Osteoblast (primary cell): ENCODE measurements at regions not wholly inside any gene's neighbourhood (a gene's known extent, or its start where the extent isn't known, plus 50 kb on each side); places are given as distances from the start of the nearest gene placed in this dataset.
"Not testable (repeated sequence)": the region's sequence is repeated elsewhere in the genome, so short reads cannot be mapped to it uniquely, and the experiment has no call there.

Experiments
- DNase-seq: peaks from one replicate; pipeline ENCODE4 v3.0.0; 2011; ENCODE audit warnings: low spot score, mixed read lengths; ENCODE audit not compliant: insufficient read length; ENCODE audit errors: missing footprints
- H2AFZ ChIP-seq: 2 replicates; pipeline ENCODE4 v1.6.0; 2011; ENCODE audit warnings: mild to moderate bottlenecking, low read length
- H3K27ac ChIP-seq: 2 replicates; pipeline ENCODE4 v1.5.1; 2011; ENCODE audit warnings: mild to moderate bottlenecking, low read depth, low read length, moderate library complexity
- H3K27me3 ChIP-seq: 2 replicates; pipeline ENCODE4 v1.6.0; 2012; ENCODE audit warnings: mild to moderate bottlenecking, control low read depth, inconsistent platforms, low read length, moderate library complexity; ENCODE audit not compliant: insufficient read depth
- H3K36me3 ChIP-seq: 2 replicates; pipeline ENCODE4 v1.5.1; 2011; ENCODE audit warnings: mild to moderate bottlenecking, low read length, control low read depth, moderate library complexity; ENCODE audit not compliant: insufficient read depth
- H3K4me1 ChIP-seq: 2 replicates; pipeline ENCODE4 v1.5.1; 2011; ENCODE audit warnings: mild to moderate bottlenecking, low read length, control low read depth, moderate library complexity; ENCODE audit not compliant: insufficient read depth
- H3K4me2 ChIP-seq: 2 replicates; pipeline ENCODE4 v1.6.0; 2011; ENCODE audit warnings: mild to moderate bottlenecking, low read length; ENCODE audit not compliant: insufficient read depth
- H3K4me3 ChIP-seq: fragments of 200-600 bp; sonication (generic); 3 replicates; pipeline ENCODE4 v1.5.1; 2012; ENCODE audit warnings: mild to moderate bottlenecking, low read length, inconsistent platforms; ENCODE audit not compliant: insufficient read depth
- H3K79me2 ChIP-seq: 2 replicates; pipeline ENCODE4 v1.6.0; 2012; ENCODE audit warnings: mild to moderate bottlenecking, low read length, control low read depth, inconsistent platforms; ENCODE audit not compliant: insufficient read depth
- H3K9me3 ChIP-seq: 2 replicates; pipeline ENCODE4 v1.5.1; 2011; ENCODE audit warnings: low read depth, low read length, control low read depth
- H4K20me1 ChIP-seq: 2 replicates; pipeline ENCODE4 v1.6.0; 2012; ENCODE audit warnings: mild to moderate bottlenecking, low read length, control low read depth; ENCODE audit not compliant: insufficient read depth
- CTCF ChIP-seq: IDR thresholded peaks from 2 replicates; pipeline ENCODE4 v1.5.1; 2011; ENCODE audit warnings: mild to moderate bottlenecking, low read depth, low read length, moderate library complexity; ENCODE audit errors: extremely low read depth

GRCh38 chr22:47865626-47866025 is 1103.2 kb downstream of the TBC1D22A start:
- H3K27me3 ChIP-seq: no peaks in the 10 kb centered on the region
- H3K27ac ChIP-seq: no peak overlapping the region
- no peaks in the 10 kb centered on the region for H3K79me2 ChIP-seq
- no peak overlapping the region for H3K4me3 ChIP-seq
- H3K36me3 ChIP-seq: no peaks in the 10 kb centered on the region
- H3K4me1 ChIP-seq: no peaks in the 10 kb centered on the region
- H3K9me3 ChIP-seq: no peaks in the 10 kb centered on the region
- no peak for DNase-seq
- no peak for TF ChIP-seq CTCF
- no peak overlapping the region for H2AFZ ChIP-seq
- no peak overlapping the region for H3K4me2 ChIP-seq
- H4K20me1 ChIP-seq: no peaks in the 10 kb centered on the region

- Histone ChIP-seq H3K4me3 (no peak overlapping the region), H3K79me2 (no peaks in the 10 kb centered on the region), H3K27ac (no peak overlapping the region), H3K4me2 (no peak overlapping the region), H3K4me1 (no peaks in the 10 kb centered on the region), H3K36me3 (no peaks in the 10 kb centered on the region), H2AFZ (no peak overlapping the region), H4K20me1 (no peaks in the 10 kb centered on the region), H3K9me3 (no peaks in the 10 kb centered on the region), H3K27me3 (no peaks in the 10 kb centered on the region)
- no peak for TF ChIP-seq CTCF
- DNase-seq: no peak
These were observed 1099.9 kb downstream of the TBC1D22A start for GRCh38 chr22:47862394-47862793.

- not testable (repeated sequence) for H3K27me3 ChIP-seq, H2AFZ ChIP-seq, H3K27ac ChIP-seq, H3K79me2 ChIP-seq, DNase-seq, H3K4me1 ChIP-seq, H3K4me2 ChIP-seq, H3K36me3 ChIP-seq, H3K4me3 ChIP-seq, H3K9me3 ChIP-seq, H4K20me1 ChIP-seq
These were observed 1098.5 kb downstream of the TBC1D22A start for GRCh38 chr22:47860907-47861306.

- Histone ChIP-seq H2AFZ (no peak overlapping the region), H3K79me2 (no peaks in the 10 kb centered on the region), H3K36me3 (no peaks in the 10 kb centered on the region), H3K4me1 (no peaks in the 10 kb centered on the region), H3K4me2 (no peak overlapping the region), H3K27ac (no peak overlapping the region), H3K4me3 (no peak overlapping the region), H4K20me1 (no peaks in the 10 kb centered on the region), H3K27me3 (no peaks in the 10 kb centered on the region), H3K9me3 (no peaks in the 10 kb centered on the region)
- TF ChIP-seq CTCF: no peak
- no peak for DNase-seq
These were observed 1097.6 kb downstream of the TBC1D22A start for GRCh38 chr22:47859881-47860525.
